ENCODE measurements at regions not wholly inside any gene's neighbourhood (a gene's known extent, or its start where the extent isn't known, plus 50 kb on each side); places are given as distances from the start of the nearest gene placed in this dataset.

DNA sequence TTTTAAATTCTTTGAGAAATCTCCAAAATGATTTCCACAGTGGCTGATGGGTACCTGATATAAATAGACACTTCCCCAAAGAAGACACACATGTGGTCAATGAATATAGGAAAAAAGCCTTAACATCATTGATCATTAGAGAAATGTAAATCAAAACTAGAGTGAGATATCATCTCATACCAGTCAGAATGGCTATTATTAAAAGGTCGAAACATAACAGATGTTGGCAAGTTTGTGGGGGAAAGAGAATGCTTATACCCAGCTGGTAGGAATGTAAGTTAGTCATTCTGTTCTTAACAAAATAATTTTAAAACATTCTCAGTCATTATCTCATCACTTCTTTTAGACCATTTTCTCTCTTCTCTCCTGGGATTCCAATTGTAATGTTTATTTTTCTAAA, 1666.0 kb upstream of the ACO1 start:
- TF ChIP-seq, protein P1, sequence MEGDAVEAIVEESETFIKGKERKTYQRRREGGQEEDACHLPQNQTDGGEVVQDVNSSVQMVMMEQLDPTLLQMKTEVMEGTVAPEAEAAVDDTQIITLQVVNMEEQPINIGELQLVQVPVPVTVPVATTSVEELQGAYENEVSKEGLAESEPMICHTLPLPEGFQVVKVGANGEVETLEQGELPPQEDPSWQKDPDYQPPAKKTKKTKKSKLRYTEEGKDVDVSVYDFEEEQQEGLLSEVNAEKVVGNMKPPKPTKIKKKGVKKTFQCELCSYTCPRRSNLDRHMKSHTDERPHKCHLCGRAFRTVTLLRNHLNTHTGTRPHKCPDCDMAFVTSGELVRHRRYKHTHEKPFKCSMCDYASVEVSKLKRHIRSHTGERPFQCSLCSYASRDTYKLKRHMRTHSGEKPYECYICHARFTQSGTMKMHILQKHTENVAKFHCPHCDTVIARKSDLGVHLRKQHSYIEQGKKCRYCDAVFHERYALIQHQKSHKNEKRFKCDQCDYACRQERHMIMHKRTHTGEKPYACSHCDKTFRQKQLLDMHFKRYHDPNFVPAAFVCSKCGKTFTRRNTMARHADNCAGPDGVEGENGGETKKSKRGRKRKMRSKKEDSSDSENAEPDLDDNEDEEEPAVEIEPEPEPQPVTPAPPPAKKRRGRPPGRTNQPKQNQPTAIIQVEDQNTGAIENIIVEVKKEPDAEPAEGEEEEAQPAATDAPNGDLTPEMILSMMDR (conservative IDR thresholded peaks at IDR 0.05) = no peak
- no peak for TF ChIP-seq EZH2 (IDR thresholded peaks at IDR 0.05; ENCODE audit: low read depth)

Measured in PC-9 (cell line).